GM19351 (cell line): ENCODE measurements at regions not wholly inside any gene's neighbourhood (a gene's known extent, or its start where the extent isn't known, plus 50 kb on each side); places are given as distances from the start of the nearest gene placed in this dataset.
"Not testable (repeated sequence)": the region's sequence is repeated elsewhere in the genome, so short reads cannot be mapped to it uniquely, and the experiment has no call there.

ENCODE experiments used
- ATAC-seq: cut with Tn5 transposase; IDR thresholded peaks from one replicate; pipeline ENCODE4 v1.9.1; 2021; ENCODE audit warnings: mild to moderate bottlenecking, moderate library complexity; ENCODE audit not compliant: unreplicated experiment

DNA sequence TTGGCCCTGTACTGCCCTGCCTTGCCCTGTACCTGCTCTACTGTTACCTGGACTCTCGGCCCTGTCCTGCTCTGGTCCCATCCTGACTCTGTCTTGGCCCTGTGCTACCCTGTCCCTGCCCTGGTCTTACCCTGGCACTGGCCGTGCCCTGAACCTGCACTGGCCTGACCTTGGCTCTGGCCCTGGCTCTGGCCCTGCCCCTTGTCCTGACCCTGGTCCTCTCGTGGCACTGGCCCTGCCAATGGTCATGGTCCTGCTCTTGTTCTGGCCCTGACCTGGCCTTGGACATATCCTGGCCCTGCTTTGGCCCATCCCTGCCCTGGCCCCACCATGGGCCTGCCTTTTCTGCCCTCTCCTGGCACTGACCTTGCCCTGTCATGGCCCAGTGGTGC lies 251.3 kb downstream of the TP53TG3F start:
- not testable (repeated sequence) for ATAC-seq

DNA sequence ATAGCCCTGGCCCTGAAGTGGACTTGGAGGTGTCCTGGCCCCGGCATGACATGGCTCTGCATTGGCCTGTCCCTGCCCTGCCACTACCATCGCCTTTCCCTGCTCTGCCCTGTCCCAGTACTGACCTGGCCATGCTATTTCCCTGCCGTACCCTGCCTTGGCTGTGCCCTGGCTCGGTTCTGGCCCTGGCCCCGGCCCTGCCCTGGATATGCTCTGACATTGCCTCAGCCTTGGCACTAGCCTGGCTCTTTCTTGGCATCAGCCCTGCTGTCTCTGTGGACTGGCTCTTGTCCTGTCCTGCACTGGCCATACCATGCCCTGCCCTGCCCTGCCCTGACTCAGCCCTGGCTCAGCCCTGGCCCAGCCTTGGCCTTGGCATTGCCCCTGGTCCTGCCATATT lies 252.2 kb downstream of the TP53TG3F start:
- ATAC-seq: not testable (repeated sequence)

DNA sequence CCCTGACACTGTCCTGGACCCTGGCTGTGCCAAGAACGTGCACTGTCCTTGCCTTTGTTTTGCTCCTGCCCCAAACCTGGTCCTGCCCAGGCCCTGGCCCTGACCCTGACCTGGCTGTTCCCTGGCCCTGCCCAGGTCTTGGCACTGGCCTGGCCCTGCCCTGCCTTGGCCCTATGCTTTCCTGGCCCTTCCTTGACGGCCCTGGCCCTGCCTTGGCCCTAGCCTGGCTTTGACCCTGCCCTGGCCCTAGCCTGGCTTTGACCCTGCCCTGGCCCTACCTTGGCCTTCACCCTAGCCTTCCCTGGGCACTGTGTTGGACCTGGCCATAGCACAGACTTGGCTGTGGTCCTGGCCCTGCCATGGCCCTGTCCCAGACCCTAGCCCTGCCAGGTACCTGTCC lies 252.9 kb downstream of the TP53TG3F start:
- ATAC-seq: not testable (repeated sequence)

DNA sequence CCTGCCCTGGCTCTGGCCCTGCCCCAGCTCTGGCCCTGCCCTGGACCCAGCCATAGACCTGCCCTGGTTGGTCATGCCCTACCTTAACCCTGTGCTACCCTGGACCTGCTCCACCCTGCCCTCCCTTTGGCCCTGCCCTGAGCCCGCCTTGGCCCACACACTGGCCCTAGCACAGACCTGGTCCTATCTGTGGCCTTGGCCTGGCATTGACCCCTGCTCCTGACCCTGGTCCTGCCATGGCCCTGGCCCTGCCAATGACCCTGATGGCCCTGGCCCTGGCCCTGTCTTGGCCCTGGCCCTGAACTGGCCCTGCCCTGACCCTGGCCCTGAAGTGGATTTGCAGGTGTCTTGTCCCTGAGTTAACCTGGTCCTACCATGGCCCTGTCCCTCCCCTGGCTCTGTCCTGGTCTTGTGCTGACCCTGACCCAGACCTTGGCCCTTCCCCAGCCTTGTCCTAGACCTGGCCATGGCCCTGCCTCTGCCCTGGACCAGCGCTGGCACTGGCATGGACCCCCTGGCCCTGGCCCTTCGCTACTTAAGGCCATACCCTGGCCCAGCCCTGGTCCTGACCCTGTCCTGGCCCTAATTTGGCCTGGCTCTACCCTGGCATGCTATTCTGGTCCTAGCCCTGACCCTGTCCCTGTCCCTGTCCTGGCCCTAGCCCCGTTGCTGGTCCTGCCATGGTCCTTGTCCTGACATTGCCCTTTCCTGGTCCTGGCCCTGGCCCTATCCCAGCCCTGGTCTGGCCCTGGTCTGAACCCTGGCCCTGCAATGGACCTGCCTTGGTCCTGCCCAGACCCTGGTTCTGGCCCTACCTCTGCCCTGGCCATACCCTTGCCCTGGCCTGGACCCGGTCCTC lies 253.7 kb downstream of the TP53TG3F start:
- ATAC-seq: not testable (repeated sequence)

DNA sequence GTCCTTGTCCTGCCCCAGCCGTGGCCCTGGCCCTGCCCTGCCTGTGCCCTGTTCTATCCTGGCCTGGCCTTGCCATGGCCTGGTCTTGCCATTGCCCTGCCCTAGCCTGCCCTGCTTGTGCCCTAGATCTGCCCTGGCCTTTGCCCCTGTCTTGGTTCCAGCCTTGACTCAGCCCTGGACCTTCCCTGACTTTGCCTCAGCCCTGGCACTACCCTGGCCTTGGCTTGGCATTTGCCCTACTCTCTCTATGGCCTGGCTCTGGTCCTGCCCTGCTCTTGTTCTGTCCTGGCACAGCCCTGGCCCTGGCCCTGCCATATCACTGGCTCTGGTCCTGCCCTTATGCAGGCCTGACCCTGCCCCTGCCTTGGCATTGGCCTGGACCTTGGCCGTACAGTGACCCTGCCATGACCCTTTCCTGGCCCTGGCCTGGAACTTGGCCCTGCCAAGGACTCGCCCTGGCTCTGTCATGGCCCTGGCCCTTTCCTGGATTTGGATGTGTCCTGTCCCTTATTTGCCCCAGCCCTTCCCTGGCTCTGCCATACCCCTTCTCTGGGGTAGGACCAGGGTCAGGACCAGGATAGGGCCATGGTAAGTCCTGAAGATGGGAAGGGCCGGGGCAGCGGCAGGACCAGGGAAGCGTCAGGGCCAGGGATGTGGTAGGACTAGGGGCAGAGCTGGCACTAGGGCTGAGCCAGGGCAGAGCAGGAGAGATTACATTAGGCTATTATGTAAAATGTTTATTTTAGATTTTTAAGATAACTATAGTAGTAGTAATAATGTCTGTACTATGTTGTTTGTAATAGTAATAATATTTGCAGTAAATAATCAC lies 254.5 kb downstream of the TP53TG3F start:
- not testable (repeated sequence) for ATAC-seq

DNA sequence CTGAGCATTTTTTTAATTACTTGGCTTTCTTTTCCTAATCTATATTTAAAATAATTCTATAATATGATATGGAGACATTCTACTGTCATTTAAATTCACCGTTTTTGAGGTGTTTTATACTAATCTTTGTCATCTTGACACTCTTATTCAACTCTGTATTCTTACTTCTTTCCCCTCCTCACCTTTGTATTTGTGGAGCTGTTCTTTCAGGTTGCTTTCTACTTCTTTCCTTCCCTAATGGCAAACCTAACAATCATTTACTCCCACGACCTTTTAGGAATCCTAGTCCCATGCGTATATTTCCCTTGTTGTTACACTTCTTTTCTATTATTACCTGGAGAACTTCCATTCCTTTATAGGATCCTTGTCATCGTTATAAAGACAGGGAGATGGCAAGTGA lies 271.8 kb downstream of the TP53TG3F start:
- ATAC-seq: not testable (repeated sequence)

DNA sequence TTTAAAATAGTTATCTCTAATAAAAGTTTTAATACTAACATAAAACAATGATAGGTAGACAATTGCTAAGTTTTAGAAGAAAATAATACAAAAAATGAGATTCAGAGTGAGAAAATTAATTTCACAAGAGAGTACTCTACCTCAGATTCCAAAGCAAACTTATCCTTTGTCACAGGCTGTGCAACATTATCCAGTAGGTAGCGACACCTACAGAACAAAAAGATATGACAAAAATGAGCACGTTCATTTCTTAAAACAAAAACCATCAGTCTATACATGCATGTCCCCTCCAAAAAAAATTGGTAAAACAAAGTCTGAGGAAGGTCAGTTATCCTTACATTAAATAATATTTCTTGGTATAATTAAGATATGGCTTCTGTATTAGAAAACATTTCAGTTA lies 275.2 kb downstream of the TP53TG3F start:
- ATAC-seq: not testable (repeated sequence)

DNA sequence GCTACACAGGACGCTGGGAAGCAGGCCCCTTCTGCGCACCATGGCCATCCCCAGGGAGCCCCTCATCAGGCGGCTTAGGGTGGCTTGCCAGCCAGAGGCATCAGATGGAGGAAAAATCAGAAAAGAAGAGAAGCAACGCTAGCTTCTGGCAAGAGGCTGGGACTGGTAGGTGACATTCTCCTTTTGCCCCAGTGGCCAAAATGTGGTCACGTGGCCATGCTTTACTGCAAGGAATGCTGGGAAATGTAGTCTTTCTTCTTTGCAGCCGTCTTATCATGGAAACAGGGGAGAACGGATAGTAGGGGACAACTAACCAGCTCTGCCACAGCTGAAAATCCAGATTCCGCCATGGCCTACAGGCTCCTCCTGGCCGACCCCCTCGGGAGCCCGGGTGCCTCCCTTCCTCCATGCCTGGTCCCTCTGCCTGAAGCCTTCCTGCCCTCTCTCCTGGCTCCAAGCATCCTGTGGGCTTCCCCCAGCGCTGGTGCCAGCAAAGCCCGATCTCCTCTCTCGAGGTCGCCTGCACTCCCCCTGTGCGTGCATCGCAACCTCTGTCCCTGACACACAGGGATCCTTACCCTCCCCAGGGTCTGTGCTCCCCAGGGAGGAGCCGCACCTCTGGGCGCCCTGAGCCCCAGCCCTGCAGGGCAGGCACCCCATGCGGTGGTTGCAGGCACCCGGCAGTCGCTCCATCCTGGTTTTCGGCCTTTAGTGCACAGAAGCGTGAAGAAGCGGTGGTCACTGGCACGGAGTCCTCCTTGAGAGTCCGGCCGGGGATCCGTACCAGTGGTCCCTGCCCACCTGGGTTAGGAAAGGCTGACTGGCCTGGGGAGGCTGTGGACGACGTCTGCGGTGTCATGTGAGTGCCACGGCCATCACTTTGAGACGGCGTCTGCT lies 307.7 kb downstream of the TP53TG3F start:
- ATAC-seq: not testable (repeated sequence)

DNA sequence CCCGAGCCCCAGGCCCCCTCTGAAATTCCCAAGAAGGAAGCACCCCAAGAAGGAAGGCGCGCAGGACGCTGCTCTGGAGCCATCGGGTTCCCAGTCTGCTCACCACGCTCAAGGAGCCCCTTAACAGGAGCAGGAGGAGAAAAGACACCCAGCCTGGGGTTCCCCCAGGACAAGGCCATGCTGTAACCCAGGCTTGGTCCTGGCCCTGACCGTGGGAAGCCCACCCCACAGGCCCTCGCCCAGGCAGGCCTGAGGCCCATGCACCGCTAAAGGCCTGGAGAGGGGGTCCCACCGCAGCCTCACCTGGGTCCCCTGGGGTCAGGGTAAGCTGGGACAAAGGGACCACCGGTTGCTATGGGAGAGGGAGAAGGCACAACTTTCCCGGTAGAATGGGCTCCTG lies 309.3 kb downstream of the TP53TG3F start:
- ATAC-seq: not testable (repeated sequence)

DNA sequence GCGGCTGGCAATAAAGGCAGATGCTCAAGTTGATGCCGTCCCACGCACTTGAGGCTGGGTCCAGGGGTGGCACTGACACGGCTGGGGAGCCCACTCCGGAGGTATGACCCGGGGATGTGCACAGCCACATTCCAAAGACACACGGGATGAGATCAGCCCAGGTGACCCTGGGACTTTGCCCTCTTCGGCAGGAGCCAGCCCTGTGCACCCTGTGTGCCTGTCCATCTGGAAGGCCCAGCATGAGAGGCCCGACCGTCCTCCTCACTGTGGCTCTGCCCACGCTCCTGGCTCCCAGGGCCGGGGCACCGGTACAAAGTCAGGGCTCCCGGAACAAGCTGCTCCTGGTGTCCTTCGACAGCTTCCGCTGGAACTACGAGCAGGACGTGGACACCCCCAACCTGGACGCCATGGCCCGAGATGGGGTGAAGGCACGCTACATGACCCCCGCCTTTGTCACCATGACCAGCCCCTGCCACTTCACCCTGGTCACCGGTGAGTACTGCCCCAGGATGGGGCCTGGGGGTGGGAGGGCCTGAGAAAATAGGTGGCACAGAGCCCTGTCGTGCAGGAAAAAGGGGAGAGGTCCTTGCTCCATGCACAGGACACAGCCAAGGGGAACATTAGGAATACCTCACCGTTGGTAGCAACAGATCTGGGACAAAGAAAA lies 309.9 kb downstream of the TP53TG3F start:
- not testable (repeated sequence) for ATAC-seq

DNA sequence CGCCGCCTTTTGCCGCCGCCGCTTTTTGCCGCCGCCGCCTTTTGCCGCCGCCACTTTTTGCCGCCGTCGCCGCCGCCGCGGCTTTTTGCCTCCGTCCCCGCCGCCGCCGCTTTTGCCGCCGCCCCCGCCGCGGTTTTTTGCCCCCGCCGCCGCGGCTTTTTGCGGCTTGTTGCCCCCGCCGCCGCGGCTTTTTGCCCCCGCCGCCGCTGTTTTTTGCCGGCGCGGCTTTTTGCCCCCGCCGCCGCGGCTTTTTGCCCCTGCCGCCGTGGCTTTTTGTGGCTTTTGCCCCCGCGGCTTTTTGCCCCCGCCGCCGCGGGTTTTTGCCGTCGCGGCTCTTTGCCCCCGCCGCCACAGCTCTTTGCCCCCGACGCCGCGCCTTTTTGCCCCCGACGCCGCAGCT lies 311.1 kb downstream of the TP53TG3F start:
- not testable (repeated sequence) for ATAC-seq

DNA sequence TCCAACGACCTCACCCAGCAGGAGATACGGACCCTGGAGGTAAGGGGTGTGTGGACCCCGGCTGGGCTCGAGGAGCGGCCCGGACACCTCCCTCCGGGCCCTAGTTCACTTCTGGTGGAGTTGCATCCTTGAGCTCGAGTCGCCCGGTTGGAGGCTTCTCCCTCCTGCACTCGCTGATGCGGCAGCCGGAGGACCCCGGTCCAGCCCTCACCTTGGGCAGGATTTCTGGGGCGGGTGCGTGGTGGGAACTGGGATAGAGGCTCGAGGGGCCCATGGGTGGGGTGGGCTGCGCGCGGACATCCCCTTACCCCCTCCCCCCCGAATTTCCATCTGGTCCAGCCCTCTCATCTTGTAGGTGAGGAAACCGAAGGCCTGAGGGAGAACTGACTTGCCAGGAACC lies 311.8 kb downstream of the TP53TG3F start:
- ATAC-seq: not testable (repeated sequence)

DNA sequence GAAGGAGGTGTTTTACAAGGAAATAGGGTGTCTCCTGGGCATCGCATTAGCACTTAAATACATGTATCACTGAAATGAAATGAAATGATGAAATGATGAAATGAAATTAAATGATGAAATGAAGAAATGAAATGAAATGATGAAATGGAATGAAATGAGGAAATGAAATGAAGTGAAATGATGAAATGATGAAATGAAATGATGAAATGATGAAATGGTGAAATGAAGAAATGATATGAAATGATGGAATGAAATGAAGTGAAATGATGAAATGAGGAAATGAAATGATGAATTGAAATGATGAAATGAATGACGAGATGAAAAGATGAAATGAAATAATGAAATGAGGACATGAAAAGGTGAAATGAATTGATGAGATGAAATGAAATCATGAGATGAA lies 314.6 kb downstream of the TP53TG3F start:
- ATAC-seq: not testable (repeated sequence)

DNA sequence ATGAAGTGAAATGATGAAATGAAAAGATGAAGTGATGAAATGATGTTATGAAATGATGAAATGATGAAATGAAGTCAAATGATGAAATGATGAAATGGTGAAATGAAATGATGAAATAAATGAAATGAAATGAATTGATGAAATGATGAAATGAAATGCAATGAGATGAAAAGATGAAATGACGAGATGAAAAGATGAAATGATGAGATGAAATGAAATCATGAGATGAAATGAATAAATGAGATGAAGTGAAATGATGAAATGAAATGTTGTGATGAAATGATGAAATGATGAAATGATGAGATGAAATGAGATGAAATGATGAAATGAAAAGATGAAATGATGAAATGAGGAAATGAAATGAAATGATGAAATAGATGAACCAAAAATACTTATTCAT lies 315.3 kb downstream of the TP53TG3F start:
- ATAC-seq: not testable (repeated sequence)

DNA sequence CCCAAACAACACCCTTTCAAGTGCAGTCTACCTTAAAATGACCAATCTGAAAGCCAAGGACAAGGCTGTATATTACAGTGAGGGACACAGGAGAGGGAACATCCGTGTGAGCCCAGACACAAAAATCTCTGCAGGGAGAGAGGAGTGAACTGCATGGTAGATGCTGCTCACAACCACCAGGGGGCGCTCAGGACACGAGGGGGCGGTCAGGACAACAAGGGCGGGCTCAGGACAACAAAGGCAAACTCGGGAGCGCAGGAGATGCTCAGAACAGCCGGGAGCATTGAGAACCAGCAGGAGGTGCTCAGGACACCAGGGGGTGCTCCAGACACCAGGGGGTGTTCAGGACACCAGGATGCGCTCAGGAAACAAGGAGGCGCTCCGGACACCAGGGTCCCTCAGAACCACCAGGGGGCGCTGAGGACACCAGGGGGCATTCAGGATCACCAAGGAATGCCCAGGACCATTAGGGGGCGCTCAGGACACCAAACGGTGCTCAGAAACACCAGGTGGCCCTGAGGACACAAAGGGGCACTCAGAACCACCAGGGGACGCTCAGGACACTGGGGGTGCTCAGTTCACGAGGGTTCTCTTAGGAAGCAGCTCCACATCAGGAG lies 357.0 kb downstream of the TP53TG3F start:
- not testable (repeated sequence) for ATAC-seq

DNA sequence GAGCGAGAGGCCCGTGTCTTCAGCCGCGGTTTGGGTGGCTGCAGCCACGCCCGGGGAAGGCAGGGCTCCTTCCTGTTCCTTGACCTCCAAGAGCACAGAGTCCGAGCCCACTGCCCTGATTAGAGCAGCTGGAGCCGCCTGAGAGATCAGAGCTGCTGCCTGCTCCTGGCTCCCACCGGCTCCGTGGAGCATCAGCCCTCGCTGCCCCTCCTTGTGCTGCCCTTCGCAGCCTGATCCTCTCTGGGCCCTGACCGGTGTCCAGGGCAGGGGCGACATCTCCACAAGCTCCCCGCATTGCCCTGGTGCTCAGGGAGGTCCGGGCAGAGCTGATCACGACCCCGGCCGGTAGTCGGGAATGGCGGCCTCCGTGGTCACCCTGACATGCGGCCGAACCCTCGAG lies 365.3 kb downstream of the TP53TG3F start:
- not testable (repeated sequence) for ATAC-seq

DNA sequence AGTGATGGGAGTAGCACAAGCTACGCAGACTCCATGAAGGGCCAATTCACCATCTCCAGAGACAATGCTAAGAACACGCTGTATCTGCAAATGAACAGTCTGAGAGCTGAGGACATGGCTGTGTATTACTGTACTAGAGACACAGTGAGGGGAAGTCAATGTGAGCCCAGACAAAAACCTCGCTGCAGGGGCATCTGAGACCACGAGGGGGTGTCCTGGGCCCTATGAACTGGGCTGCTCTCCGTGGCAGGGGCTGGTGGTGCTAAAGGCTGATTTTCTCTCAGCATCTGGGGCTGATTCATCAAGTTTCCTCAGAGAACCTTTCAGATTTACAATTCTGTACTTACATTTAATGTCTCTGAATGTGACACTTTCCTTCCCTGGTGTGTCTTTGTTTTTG lies 368.1 kb downstream of the TP53TG3F start:
- ATAC-seq: not testable (repeated sequence)

DNA sequence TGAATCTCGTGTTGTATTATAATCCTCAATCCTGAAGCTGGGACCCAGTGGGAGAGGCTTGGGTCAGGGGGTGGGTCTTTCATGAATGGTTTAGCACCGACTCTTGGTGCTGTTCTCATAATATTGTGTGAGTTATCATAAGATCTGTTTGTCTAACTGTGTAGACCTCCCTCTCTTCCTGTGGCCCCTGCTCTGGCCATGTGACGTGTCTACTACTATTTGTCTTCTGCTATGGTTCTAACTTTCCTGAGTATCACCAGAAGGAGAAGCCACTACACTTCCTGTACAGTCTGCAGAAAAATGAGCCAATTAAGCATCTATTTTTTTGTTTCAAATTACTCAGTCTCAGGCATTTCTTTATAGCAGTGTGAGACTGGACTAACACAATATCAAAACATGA lies 379.7 kb downstream of the TP53TG3F start:
- ATAC-seq: not testable (repeated sequence)

DNA sequence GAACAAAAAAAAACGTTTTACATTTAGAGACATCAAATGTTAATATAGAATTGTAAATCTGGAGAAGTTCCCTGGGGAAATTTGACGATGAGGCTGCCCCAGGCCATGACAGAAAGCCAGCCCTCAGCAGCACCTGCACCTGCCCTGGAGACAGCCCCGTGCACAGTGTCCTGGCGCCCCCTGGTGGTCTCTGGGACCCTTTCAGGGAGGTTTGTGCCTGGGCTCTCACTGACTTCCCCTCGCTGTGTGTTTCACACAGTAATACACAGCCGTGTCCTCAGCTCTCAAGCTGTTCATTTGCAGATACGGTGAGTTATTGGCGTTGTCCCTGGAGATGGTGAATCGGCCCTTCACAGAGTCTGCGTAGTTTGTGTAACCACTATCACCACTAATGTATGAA lies 385.1 kb downstream of the TP53TG3F start:
- peak; percentile 85 for ATAC-seq
